ENCODE measurements at regions not wholly inside any gene's neighbourhood (a gene's known extent, or its start where the extent isn't known, plus 50 kb on each side); places are given as distances from the start of the nearest gene placed in this dataset.
"Not testable (repeated sequence)": the region's sequence is repeated elsewhere in the genome, so short reads cannot be mapped to it uniquely, and the experiment has no call there.

DNA sequence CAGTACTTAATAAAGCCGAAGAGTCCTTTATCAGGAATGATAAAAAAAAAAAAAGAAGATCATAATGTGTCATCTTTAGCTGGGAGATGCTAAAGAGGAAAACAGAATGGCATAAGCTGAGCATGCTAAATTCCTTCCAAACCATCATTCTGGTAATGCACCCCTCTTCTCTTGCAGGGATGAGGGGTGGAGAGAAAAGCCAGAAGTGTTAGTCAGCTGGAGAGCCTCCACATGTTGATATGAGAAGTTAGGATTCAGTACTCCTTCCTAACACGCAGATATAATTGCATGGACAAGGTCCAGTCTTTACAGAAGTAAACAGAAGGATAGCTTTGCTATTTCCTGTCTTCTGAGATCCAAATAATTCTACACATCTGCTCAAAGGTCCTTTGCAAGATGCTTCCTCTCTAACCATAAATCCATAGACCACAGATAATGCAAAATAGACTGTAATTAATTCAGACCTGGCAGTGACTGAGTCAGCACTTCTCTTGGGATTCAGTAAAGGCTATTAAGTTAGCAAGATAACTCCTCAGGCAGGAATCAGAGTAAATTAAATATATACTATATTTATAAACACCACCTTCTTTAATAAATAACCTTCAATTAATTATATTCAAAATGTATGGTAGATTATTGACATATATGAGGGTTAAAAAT, 930.0 kb upstream of the KLHL29 start:
- Mint-ChIP-seq H3K27me3 (ENCODE audit: low read depth) (no peaks in the 10 kb centered on the region), H3K4me3 (no peak overlapping the region), H3K36me3 (ENCODE audit: low read depth) (no peaks in the 10 kb centered on the region), H3K27ac (ENCODE audit: unreplicated experiment) (no peak overlapping the region), H3K4me1 (peaks cover 10% of the 10 kb centered on the region), H3K9me3 (no peaks in the 10 kb centered on the region)
- TF ChIP-seq, protein P1, sequence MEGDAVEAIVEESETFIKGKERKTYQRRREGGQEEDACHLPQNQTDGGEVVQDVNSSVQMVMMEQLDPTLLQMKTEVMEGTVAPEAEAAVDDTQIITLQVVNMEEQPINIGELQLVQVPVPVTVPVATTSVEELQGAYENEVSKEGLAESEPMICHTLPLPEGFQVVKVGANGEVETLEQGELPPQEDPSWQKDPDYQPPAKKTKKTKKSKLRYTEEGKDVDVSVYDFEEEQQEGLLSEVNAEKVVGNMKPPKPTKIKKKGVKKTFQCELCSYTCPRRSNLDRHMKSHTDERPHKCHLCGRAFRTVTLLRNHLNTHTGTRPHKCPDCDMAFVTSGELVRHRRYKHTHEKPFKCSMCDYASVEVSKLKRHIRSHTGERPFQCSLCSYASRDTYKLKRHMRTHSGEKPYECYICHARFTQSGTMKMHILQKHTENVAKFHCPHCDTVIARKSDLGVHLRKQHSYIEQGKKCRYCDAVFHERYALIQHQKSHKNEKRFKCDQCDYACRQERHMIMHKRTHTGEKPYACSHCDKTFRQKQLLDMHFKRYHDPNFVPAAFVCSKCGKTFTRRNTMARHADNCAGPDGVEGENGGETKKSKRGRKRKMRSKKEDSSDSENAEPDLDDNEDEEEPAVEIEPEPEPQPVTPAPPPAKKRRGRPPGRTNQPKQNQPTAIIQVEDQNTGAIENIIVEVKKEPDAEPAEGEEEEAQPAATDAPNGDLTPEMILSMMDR (conservative IDR thresholded peaks at IDR 0.05) = no peak
- no peak for DNase-seq (ENCODE audit: low read depth, low spot score)

DNA sequence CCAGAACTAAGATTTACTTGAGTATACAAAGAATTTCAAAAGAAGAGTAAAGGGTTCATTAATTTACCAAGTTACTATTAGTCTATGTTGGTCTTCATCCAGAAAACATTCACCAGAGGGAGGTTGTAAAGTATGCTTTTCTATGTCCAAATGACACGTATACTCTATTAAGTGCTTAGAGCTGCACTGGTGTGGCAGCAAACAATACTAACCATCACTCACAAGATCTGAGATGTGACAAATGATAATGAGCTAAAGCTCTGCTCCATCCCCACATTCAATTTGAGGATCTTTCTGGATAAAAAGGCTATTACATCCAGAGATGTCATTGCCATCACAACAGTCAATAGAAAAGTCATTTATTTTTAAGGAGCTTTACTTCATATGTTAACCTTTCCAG, 926.5 kb upstream of the KLHL29 start:
- Mint-ChIP-seq H3K36me3 (ENCODE audit: low read depth) (no peaks in the 10 kb centered on the region), H3K4me3 (no peak overlapping the region), H3K9me3 (no peaks in the 10 kb centered on the region), H3K4me1 (no peaks in the 10 kb centered on the region), H3K27ac (ENCODE audit: unreplicated experiment) (no peak overlapping the region), H3K27me3 (ENCODE audit: low read depth) (no peaks in the 10 kb centered on the region)
- TF ChIP-seq, protein P1 (conservative IDR thresholded peaks at IDR 0.05) = no peak
- DNase-seq (ENCODE audit: low read depth, low spot score) = no peak

DNA sequence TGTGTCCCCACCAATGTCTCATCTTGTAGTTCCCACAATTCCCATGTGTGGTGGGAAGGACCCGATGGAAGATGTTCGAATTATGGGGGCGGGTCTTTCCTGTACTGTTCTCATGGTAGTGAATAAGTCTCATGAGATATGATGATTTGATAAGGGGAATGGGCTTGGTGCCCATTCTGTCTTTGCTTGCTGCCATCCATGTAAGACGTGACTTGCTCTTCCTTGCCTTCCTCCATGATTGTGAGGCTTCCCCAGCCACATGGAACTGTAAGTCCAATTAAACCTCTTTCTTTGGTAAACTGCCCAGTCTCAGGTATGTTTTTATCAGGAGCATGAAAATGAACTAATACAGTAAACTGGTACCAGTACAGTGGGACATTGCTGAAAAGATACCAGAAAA, 909.9 kb upstream of the KLHL29 start:
- not testable (repeated sequence) for H3K36me3 Mint-ChIP-seq (ENCODE audit: low read depth); H3K9me3 Mint-ChIP-seq; H3K4me3 Mint-ChIP-seq

DNA sequence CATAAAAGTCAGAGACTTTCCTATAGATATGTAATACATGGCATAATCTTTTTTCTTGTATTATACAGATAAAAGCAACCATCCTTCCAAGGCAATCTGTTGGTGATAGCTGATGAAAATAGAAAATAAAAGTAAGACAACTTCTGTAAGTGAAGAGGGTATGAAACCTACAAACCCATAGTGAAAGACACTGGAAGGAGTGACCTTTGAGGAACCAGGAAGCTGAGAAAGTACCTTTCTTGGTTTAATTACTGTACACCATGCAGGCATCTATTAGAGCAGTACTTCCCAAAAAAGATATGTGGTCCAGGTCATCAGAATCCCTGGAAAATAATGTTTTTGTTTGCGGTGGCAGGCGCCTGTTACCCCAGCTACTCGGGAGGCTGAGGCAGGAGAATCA, 906.6 kb upstream of the KLHL29 start:
- no peak for DNase-seq (ENCODE audit: low read depth, low spot score)
- no peaks in the 10 kb centered on the region for H3K4me1 Mint-ChIP-seq
- no peak overlapping the region for H3K4me3 Mint-ChIP-seq
- H3K27ac Mint-ChIP-seq (ENCODE audit: unreplicated experiment) = no peak overlapping the region
- TF ChIP-seq, protein P1 (conservative IDR thresholded peaks at IDR 0.05) = no peak
- no peaks in the 10 kb centered on the region for H3K27me3 Mint-ChIP-seq (ENCODE audit: low read depth)
- H3K9me3 Mint-ChIP-seq = peaks cover 5% of the 10 kb centered on the region
- H3K36me3 Mint-ChIP-seq (ENCODE audit: low read depth) = no peaks in the 10 kb centered on the region

More for the DNA sequence above, 909.9 kb upstream of the KLHL29 start:
- not testable (repeated sequence) for H3K27ac Mint-ChIP-seq (ENCODE audit: unreplicated experiment); H3K27me3 Mint-ChIP-seq (ENCODE audit: low read depth); H3K4me1 Mint-ChIP-seq; DNase-seq (ENCODE audit: low read depth, low spot score)

DNA sequence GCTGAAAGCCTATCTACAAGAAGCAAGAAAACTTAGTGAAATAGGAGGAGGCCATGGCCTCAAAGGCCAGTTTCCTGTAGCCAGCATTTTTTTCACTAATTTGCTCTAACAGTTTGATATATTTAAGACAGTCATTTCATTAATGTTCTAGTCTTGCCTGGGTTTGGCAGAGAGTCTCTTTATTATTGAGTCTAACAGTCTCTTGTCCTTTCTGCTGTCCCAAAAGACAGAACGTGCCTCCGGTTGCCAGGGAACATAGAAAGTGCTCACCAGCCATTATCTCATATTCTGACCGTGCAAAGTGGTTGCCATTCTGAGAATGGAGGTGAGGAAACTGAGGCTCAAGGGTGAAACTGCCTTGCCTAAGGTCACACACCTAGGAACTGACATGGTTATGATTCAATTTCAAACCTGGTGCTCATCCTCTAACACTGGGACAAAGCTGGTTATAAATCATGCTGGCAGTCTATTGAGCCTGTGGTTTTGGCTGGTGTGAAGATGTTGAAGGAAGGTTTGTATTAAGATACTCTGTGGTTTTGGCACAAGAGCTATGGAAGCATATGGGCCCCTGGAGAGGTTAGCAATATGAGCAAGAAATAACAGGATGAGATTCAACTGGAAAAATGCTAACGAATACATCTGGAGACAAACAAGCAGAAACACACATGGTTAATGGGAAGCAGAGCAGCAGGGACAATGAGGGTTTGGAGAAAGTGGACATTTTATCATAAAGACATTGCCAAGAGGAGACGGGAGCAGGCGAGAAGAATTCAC, 903.3 kb upstream of the KLHL29 start:
- Mint-ChIP-seq H3K27ac (ENCODE audit: unreplicated experiment) (no peak overlapping the region), H3K36me3 (ENCODE audit: low read depth) (no peaks in the 10 kb centered on the region), H3K27me3 (ENCODE audit: low read depth) (no peaks in the 10 kb centered on the region), H3K4me3 (no peak overlapping the region), H3K9me3 (peaks cover under 1% of the 10 kb centered on the region), H3K4me1 (no peaks in the 10 kb centered on the region)
- TF ChIP-seq, protein P1 (conservative IDR thresholded peaks at IDR 0.05) = no peak
- DNase-seq (ENCODE audit: low read depth, low spot score) = no peak

DNA sequence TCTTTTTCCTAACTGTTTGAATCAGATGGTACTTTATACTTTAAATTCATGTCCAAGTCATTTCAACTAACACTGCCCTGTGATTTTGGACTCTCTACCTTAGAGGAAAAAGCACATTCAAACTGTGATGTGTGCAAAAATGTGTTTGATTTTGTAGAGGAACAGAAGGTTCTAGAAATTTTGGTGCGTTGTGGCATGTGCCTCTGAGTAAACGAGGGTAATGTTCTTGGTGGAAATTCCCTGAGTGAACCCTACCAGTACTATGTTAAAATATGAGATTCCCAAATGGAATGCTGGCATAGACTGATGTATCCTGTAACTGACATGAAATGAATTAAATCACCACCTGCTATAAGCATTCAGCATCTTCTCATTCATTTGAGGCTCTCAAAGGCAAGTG, 901.9 kb upstream of the KLHL29 start:
- Mint-ChIP-seq H3K27me3 (ENCODE audit: low read depth) (no peaks in the 10 kb centered on the region), H3K9me3 (no peaks in the 10 kb centered on the region), H3K4me3 (no peak overlapping the region), H3K27ac (ENCODE audit: unreplicated experiment) (no peak overlapping the region), H3K4me1 (peaks cover 9% of the 10 kb centered on the region), H3K36me3 (ENCODE audit: low read depth) (no peaks in the 10 kb centered on the region)
- TF ChIP-seq, protein P1 (conservative IDR thresholded peaks at IDR 0.05) = no peak
- no peak for DNase-seq (ENCODE audit: low read depth, low spot score)

Data from neural crest cell (in vitro differentiated cells).